WTC11 (cell line): ENCODE measurements at regions not wholly inside any gene's neighbourhood (a gene's known extent, or its start where the extent isn't known, plus 50 kb on each side); places are given as distances from the start of the nearest gene placed in this dataset.

Experiments
- ATAC-seq: fragments of 200-7000 bp; cut with Tn5 transposase; 2 replicates; pipeline ENCODE4 v1.10.0; 2021; ENCODE audit warnings: mild to moderate bottlenecking, moderate library complexity
- CTCF ChIA-PET: fragments of 300-600 bp; sonication (Branson Sonifier 250); formaldehyde crosslinking; loops from one replicate; lab custom pipeline; 2021; ENCODE audit warnings: antibody characterized with exemption; lab: Charles Lee
- POLR2A ChIA-PET: fragments of 350-600 bp; sonication (Branson Sonifier 250); formaldehyde crosslinking; loops from one replicate; lab custom pipeline; 2021; ENCODE audit warnings: antibody characterized with exemption; lab: Charles Lee
- DNase-seq: peaks from one replicate; pipeline ENCODE4 v3.0.0; 2021; ENCODE audit warnings: low spot score
- H3K27ac Mint-ChIP-seq: 2 replicates; pipeline ENCODE4 v1.8.0; 2021; ENCODE audit warnings: mixed read lengths
- H3K27me3 Mint-ChIP-seq: 2 replicates; pipeline ENCODE4 v1.8.0; 2021; ENCODE audit warnings: low read depth, mild to moderate bottlenecking, moderate library complexity, mixed read lengths
- H3K36me3 Mint-ChIP-seq: 2 replicates; pipeline ENCODE4 v1.8.0; 2021; ENCODE audit warnings: mixed read lengths
- H3K4me1 Mint-ChIP-seq: 2 replicates; pipeline ENCODE4 v1.8.0; 2022; ENCODE audit warnings: mixed read lengths
- H3K4me3 Mint-ChIP-seq: 2 replicates; pipeline ENCODE4 v1.8.0; 2021; ENCODE audit warnings: mild to moderate bottlenecking, moderate library complexity, mixed read lengths
- H3K9me3 Mint-ChIP-seq: 2 replicates; pipeline ENCODE4 v1.8.0; 2021; ENCODE audit warnings: mixed read lengths
- ATF1 ChIP-seq: sonication (generic); formaldehyde crosslinking; IDR thresholded peaks from 2 replicates; pipeline ENCODE4 v1.8.1; 2023; ENCODE audit warnings: mild to moderate bottlenecking, moderate library complexity, missing genetic modification reagents
- ATF3 ChIP-seq: sonication (generic); formaldehyde crosslinking; conservative IDR thresholded peaks from 2 replicates; pipeline ENCODE4 v1.8.1; 2022; ENCODE audit warnings: mild to moderate bottlenecking, missing genetic modification reagents
- CREM ChIP-seq: sonication (generic); formaldehyde crosslinking; IDR thresholded peaks from 2 replicates; pipeline ENCODE4 v1.8.1; 2022; ENCODE audit warnings: mild to moderate bottlenecking, missing genetic modification reagents, moderate library complexity
- CTCF ChIP-seq: fragments of 200-600 bp; IDR thresholded peaks from 2 replicates; pipeline ENCODE4 v1.8.0; 2022; ENCODE audit warnings: antibody characterized with exemption
- E2F1 ChIP-seq: sonication (generic); formaldehyde crosslinking; IDR thresholded peaks from 2 replicates; pipeline ENCODE4 v1.8.0; 2022; ENCODE audit warnings: mild to moderate bottlenecking, missing genetic modification reagents
- ELF4 ChIP-seq: sonication (generic); formaldehyde crosslinking; IDR thresholded peaks from 2 replicates; pipeline ENCODE4 v1.8.1; 2022; ENCODE audit warnings: low read depth, mild to moderate bottlenecking, moderate library complexity, missing genetic modification reagents
- ERG ChIP-seq: fragments of 250-450 bp; sonication (Bioruptor Pico); IDR thresholded peaks from 2 replicates; pipeline ENCODE4 v1.8.0; 2021; ENCODE audit warnings: mild to moderate bottlenecking
- ETV6 ChIP-seq: sonication (generic); formaldehyde crosslinking; IDR thresholded peaks from 2 replicates; pipeline ENCODE4 v1.8.1; 2022; ENCODE audit warnings: mild to moderate bottlenecking, missing genetic modification reagents
- MXD4 ChIP-seq: fragments of 250-450 bp; sonication (Bioruptor Pico); IDR thresholded peaks from 2 replicates; pipeline ENCODE4 v1.8.0; 2021; ENCODE audit warnings: mild to moderate bottlenecking, moderate library complexity, borderline replicate concordance
- NFE2L1 ChIP-seq: sonication (generic); formaldehyde crosslinking; IDR thresholded peaks from 2 replicates; pipeline ENCODE4 v1.8.1; 2023; ENCODE audit warnings: missing genetic modification reagents
- NFYB ChIP-seq: sonication (generic); formaldehyde crosslinking; conservative IDR thresholded peaks from 2 replicates; pipeline ENCODE4 v1.8.0; 2022; ENCODE audit warnings: low read depth, missing genetic modification reagents
- NR3C1 ChIP-seq: sonication (generic); formaldehyde crosslinking; conservative IDR thresholded peaks from 2 replicates; pipeline ENCODE4 v1.8.1; 2023; ENCODE audit warnings: low read depth, mild to moderate bottlenecking, missing genetic modification reagents
- OVOL2 ChIP-seq: fragments of 250-450 bp; sonication (Bioruptor Pico); IDR thresholded peaks from 2 replicates; pipeline ENCODE4 v1.9.0; 2021; ENCODE audit warnings: mild to moderate bottlenecking, borderline replicate concordance
- RELA ChIP-seq: sonication (generic); formaldehyde crosslinking; IDR thresholded peaks from 2 replicates; pipeline ENCODE4 v1.8.1; 2022; ENCODE audit warnings: missing genetic modification reagents, mild to moderate bottlenecking, borderline replicate concordance
- TEAD1 ChIP-seq: sonication (generic); formaldehyde crosslinking; IDR thresholded peaks from 2 replicates; pipeline ENCODE4 v1.8.0; 2022; ENCODE audit warnings: mild to moderate bottlenecking, missing genetic modification reagents
- ZBTB21 ChIP-seq: sonication (generic); formaldehyde crosslinking; IDR thresholded peaks from 2 replicates; pipeline ENCODE4 v1.8.1; 2023; ENCODE audit warnings: mild to moderate bottlenecking, missing genetic modification reagents, borderline replicate concordance
- ZNF121 ChIP-seq: sonication (generic); formaldehyde crosslinking; IDR thresholded peaks from 2 replicates; pipeline ENCODE4 v1.8.0; 2023; ENCODE audit warnings: missing genetic modification reagents
- ZNF232 ChIP-seq: sonication (generic); formaldehyde crosslinking; IDR thresholded peaks from 2 replicates; pipeline ENCODE4 v1.8.0; 2022; ENCODE audit warnings: mild to moderate bottlenecking, missing genetic modification reagents
- ZNF396 ChIP-seq: fragments of 250-450 bp; sonication (Bioruptor Pico); IDR thresholded peaks from 2 replicates; pipeline ENCODE4 v1.8.0; 2021; ENCODE audit warnings: mild to moderate bottlenecking, moderate library complexity, borderline replicate concordance
- ZNF423 ChIP-seq: fragments of 250-450 bp; sonication (Bioruptor Pico); IDR thresholded peaks from 2 replicates; pipeline ENCODE4 v2.1.2; 2022; ENCODE audit warnings: mild to moderate bottlenecking, moderate library complexity
- TF ChIP-seq, protein P1 (sequence below): sonication (generic); formaldehyde crosslinking; IDR thresholded peaks from 2 replicates; pipeline ENCODE4 v1.8.0; 2022; ENCODE audit warnings: mild to moderate bottlenecking, missing genetic modification reagents
- TF ChIP-seq, protein P2 (sequence below): fragments of 250-450 bp; sonication (Bioruptor Pico); IDR thresholded peaks from 2 replicates; pipeline ENCODE4 v1.9.0; 2021; ENCODE audit warnings: moderate library complexity, mild to moderate bottlenecking, inconsistent platforms, borderline replicate concordance
- TF ChIP-seq, protein P3 (sequence below): sonication (generic); formaldehyde crosslinking; IDR thresholded peaks from 2 replicates; pipeline ENCODE4 v1.8.1; 2023; ENCODE audit warnings: mild to moderate bottlenecking, missing genetic modification reagents
- TF ChIP-seq, protein P4 (sequence below): sonication (generic); formaldehyde crosslinking; IDR thresholded peaks from 2 replicates; pipeline ENCODE4 v1.8.0; 2022; ENCODE audit warnings: mild to moderate bottlenecking, missing genetic modification reagents
- TF ChIP-seq, protein P5 (sequence below): sonication (generic); formaldehyde crosslinking; IDR thresholded peaks from 2 replicates; pipeline ENCODE4 v1.8.0; 2022; ENCODE audit warnings: mild to moderate bottlenecking, missing genetic modification reagents

GRCh38 chr4:125125276-125125675 is 189.5 kb upstream of the FAT4 start:
- CTCF ChIA-PET = no interaction called here
- no peak for TF ChIP-seq TEAD1 (CRISPR knock-in tag)
- TF ChIP-seq, protein P1, sequence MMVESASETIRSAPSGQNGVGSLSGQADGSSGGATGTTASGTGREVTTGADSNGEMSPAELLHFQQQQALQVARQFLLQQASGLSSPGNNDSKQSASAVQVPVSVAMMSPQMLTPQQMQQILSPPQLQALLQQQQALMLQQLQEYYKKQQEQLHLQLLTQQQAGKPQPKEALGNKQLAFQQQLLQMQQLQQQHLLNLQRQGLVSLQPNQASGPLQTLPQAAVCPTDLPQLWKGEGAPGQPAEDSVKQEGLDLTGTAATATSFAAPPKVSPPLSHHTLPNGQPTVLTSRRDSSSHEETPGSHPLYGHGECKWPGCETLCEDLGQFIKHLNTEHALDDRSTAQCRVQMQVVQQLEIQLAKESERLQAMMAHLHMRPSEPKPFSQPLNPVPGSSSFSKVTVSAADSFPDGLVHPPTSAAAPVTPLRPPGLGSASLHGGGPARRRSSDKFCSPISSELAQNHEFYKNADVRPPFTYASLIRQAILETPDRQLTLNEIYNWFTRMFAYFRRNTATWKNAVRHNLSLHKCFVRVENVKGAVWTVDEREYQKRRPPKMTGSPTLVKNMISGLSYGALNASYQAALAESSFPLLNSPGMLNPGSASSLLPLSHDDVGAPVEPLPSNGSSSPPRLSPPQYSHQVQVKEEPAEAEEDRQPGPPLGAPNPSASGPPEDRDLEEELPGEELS (CRISPR knock-in tag) = peak; percentile 67; the same call in 1 of the 2 replicates
- POLR2A ChIA-PET = no interaction called here
- Mint-ChIP-seq H3K4me1 (peaks cover 13% of the 10 kb centered on the region), H3K27me3 (no peaks in the 10 kb centered on the region), H3K9me3 (peaks cover 6% of the 10 kb centered on the region; the same call in 1 of the 2 replicates), H3K36me3 (no peaks in the 10 kb centered on the region), H3K4me3 (no peak overlapping the region), H3K27ac (peak overlapping the region; percentile 0)
- peak; percentile 34; the same call in 1 of the 2 replicates for ATAC-seq
- no peak for DNase-seq

DNA sequence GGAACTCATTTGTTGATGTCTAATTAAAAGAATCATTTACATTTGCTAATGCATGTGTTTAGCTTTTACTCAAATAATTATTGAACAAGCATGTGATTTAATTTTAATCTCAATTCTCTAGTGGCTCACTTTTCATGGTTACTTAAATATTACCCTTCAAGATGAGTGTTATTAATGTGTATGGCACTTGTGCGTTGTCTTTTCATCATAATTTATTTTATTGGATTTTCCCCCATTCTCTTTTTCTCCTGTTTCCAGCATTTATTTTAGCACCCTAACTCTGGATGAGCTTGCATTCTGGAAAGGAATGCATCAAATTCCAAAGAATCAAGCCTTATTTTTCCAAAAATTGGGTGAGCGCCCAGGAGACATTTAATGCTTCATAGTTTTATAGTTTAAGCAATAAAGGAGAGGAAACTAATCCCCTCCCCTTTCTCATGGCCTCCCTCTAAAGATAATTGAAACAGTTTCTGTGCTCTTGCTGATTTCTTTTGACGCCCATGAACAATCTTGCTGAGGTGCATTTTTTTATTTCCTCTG is 191.1 kb upstream of the FAT4 start:
- Mint-ChIP-seq H3K4me3 (no peak overlapping the region), H3K9me3 (no peaks in the 10 kb centered on the region), H3K4me1 (peaks cover 13% of the 10 kb centered on the region), H3K27me3 (no peaks in the 10 kb centered on the region), H3K27ac (no peak overlapping the region), H3K36me3 (no peaks in the 10 kb centered on the region)
- TF ChIP-seq RELA (no peak), CTCF (no peak), ZNF423 (CRISPR knock-in tag) (no peak), ATF1 (CRISPR knock-in tag) (no peak), ZBTB21 (CRISPR knock-in tag) (no peak), ATF3 (no peak)
- TF ChIP-seq, protein P2, sequence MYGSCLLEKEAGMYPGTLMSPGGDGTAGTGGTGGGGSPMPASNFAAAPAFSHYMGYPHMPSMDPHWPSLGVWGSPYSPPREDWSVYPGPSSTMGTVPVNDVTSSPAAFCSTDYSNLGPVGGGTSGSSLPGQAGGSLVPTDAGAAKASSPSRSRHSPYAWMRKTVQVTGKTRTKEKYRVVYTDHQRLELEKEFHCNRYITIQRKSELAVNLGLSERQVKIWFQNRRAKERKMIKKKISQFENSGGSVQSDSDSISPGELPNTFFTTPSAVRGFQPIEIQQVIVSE = no peak
- TF ChIP-seq, protein P3, sequence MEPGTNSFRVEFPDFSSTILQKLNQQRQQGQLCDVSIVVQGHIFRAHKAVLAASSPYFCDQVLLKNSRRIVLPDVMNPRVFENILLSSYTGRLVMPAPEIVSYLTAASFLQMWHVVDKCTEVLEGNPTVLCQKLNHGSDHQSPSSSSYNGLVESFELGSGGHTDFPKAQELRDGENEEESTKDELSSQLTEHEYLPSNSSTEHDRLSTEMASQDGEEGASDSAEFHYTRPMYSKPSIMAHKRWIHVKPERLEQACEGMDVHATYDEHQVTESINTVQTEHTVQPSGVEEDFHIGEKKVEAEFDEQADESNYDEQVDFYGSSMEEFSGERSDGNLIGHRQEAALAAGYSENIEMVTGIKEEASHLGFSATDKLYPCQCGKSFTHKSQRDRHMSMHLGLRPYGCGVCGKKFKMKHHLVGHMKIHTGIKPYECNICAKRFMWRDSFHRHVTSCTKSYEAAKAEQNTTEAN = no peak
- ChIA-PET CTCF (no interaction called here), POLR2A (no interaction called here)
- ATAC-seq = no peak
- DNase-seq = no peak

- Mint-ChIP-seq H3K27ac (no peak overlapping the region), H3K36me3 (no peaks in the 10 kb centered on the region), H3K4me3 (no peak overlapping the region), H3K27me3 (no peaks in the 10 kb centered on the region), H3K4me1 (peaks cover 13% of the 10 kb centered on the region), H3K9me3 (no peaks in the 10 kb centered on the region)
- POLR2A ChIA-PET = no interaction called here
- ATAC-seq = no peak
- CTCF ChIA-PET = no interaction called here
- DNase-seq = no peak
- TF ChIP-seq, protein P4, sequence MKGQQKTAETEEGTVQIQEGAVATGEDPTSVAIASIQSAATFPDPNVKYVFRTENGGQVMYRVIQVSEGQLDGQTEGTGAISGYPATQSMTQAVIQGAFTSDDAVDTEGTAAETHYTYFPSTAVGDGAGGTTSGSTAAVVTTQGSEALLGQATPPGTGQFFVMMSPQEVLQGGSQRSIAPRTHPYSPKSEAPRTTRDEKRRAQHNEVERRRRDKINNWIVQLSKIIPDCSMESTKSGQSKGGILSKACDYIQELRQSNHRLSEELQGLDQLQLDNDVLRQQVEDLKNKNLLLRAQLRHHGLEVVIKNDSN (CRISPR knock-in tag) = no peak
- no peak for TF ChIP-seq ZBTB21 (CRISPR knock-in tag)
- TF ChIP-seq NFYB (CRISPR knock-in tag) = no peak
- no peak for TF ChIP-seq E2F1
- no peak for TF ChIP-seq ZNF121
- TF ChIP-seq MXD4 (CRISPR knock-in tag) = no peak
- TF ChIP-seq ZNF396 (CRISPR knock-in tag) = no peak
- no peak for TF ChIP-seq NR3C1 (CRISPR knock-in tag)
- no peak for TF ChIP-seq NFE2L1 (CRISPR knock-in tag)
- no peak for TF ChIP-seq ELF4 (CRISPR knock-in tag)
- no peak for TF ChIP-seq ERG (CRISPR knock-in tag)
- no peak for TF ChIP-seq CREM (CRISPR knock-in tag)
- no peak for TF ChIP-seq ETV6
- TF ChIP-seq OVOL2 (CRISPR knock-in tag) = no peak
- TF ChIP-seq, protein P5, sequence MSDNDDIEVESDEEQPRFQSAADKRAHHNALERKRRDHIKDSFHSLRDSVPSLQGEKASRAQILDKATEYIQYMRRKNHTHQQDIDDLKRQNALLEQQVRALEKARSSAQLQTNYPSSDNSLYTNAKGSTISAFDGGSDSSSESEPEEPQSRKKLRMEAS (CRISPR knock-in tag) = no peak
- TF ChIP-seq ZNF232 (CRISPR knock-in tag) = no peak
Observed at GRCh38 chr4:125121581-125121980, 193.2 kb upstream of the FAT4 start.
